ENCODE measurements at regions not wholly inside any gene's neighbourhood (a gene's known extent, or its start where the extent isn't known, plus 50 kb on each side); places are given as distances from the start of the nearest gene placed in this dataset.
"Not testable (repeated sequence)": the region's sequence is repeated elsewhere in the genome, so short reads cannot be mapped to it uniquely, and the experiment has no call there.

- DNase-seq (ENCODE audit: extremely low read depth in 1 of 2, low read depth in 1 of 2): not testable (repeated sequence)
Observed at GRCh38 chr14:38600572-38600971, 344.7 kb upstream of the CLEC14A start.

DNA sequence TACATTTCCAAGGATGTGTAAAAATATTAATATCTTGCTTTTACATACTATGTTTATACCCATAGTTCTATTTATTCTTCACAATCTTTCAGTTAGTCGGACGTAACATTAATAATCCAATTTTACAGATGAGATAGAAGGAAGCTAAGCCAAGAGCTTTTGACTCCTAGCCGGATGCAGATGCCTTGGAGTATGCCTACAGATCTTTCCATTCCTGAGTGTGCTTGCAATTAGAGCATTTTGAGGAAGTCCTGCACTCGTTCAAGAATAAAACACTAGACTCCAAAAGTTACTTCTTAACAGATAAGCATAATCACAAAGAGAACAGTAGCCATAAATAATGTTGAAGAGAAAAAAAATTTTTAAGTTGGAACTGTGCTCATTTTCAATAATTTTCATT lies 337.6 kb upstream of the CLEC14A start:
- no peak for DNase-seq (ENCODE audit: extremely low read depth in 1 of 2, low read depth in 1 of 2)

- no peak for DNase-seq (ENCODE audit: extremely low read depth in 1 of 2, low read depth in 1 of 2)
Observed at GRCh38 chr14:38592764-38593442, 337.0 kb upstream of the CLEC14A start.

- DNase-seq (ENCODE audit: extremely low read depth in 1 of 2, low read depth in 1 of 2): no peak
Observed at GRCh38 chr14:38589747-38590350, 334.0 kb upstream of the CLEC14A start.

- no peak for DNase-seq (ENCODE audit: extremely low read depth in 1 of 2, low read depth in 1 of 2)
Observed at GRCh38 chr14:38583471-38583870, 327.6 kb upstream of the CLEC14A start.

- no peak for DNase-seq (ENCODE audit: extremely low read depth in 1 of 2, low read depth in 1 of 2)
Observed at GRCh38 chr14:38578278-38578681, 322.4 kb upstream of the CLEC14A start.

DNA sequence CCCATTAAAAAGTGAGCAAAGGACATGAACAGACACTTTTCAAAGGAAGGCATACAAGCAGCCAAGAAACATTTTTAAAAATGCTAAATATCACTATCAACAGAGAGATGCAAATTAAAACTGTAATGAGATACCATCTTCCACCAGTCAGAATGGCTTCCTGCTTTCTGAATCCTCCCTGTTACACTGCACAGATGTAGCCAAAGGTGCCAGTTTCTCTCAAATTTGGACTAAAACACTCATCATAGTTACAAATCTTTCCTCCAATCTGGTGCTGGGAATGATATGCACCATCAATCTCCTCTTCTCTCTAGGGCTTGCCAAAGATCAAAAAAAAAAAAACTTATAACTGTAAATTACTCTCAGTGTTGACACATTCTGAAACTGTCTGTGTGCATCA lies 311.8 kb upstream of the CLEC14A start:
- no peak for DNase-seq (ENCODE audit: extremely low read depth in 1 of 2, low read depth in 1 of 2)

- no peak for DNase-seq (ENCODE audit: extremely low read depth in 1 of 2, low read depth in 1 of 2)
Observed at GRCh38 chr14:38561657-38562056, 305.8 kb upstream of the CLEC14A start.

- no peak for DNase-seq (ENCODE audit: extremely low read depth in 1 of 2, low read depth in 1 of 2)
Observed at GRCh38 chr14:38559711-38560110, 303.8 kb upstream of the CLEC14A start.

DNA sequence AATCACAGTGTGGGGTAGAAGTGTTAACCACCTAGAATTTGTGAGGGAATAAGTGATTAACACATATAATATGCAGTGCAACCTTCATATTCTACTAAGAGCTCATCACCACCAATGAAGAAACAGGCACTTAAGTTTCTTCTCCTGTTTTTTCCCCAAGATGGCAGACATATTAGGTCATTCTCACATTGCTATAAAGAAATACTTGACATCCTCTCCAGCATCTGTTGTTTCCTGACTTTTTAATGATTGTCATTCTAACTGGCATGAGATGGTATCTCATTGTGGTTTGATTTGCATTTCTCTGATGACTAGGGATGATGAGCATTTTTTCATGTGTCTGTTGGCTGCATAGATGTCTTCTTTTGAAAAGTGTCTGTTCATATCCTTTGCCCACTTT lies 301.5 kb upstream of the CLEC14A start:
- not testable (repeated sequence) for DNase-seq (ENCODE audit: extremely low read depth in 1 of 2, low read depth in 1 of 2)

DNA sequence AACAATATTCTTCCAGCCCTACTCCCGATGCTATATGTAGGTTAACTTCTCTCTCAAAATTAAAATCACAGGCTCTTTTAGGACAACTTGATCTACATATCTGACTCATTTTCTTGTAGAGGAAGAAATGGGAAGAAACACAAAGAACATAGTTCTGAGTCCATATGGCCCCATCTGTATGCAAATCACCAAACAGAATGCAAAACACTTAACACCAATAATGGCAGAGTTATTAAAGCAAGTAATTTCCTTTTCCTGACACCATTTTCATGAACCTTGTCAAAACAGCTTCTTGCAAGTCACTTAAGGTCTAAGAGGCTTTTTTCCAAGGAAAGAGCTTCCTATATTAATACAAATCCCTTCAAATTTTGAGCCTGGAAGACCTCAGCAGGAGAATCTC lies 300.4 kb upstream of the CLEC14A start:
- DNase-seq (ENCODE audit: extremely low read depth in 1 of 2, low read depth in 1 of 2): no peak

DNA sequence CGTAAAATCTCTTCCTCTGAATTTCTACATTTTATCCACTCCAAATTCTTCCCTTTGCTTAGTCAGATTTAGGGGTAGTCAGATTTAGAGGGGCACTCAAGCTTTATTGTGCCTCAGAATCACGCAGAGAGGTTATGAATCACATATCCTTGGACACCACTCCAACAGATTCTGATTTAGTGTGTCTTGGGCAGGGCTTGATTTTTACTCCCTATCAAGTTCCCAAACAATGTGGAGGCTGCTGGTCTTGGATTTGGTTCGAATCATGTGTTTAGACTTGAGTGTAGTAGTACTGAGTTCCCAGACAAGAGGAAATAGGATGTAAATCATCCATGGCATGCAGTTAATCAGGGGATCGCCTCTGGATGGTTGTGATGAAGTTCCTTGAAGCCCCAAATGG lies 298.1 kb upstream of the CLEC14A start:
- DNase-seq (ENCODE audit: extremely low read depth in 1 of 2, low read depth in 1 of 2): no peak

DNA sequence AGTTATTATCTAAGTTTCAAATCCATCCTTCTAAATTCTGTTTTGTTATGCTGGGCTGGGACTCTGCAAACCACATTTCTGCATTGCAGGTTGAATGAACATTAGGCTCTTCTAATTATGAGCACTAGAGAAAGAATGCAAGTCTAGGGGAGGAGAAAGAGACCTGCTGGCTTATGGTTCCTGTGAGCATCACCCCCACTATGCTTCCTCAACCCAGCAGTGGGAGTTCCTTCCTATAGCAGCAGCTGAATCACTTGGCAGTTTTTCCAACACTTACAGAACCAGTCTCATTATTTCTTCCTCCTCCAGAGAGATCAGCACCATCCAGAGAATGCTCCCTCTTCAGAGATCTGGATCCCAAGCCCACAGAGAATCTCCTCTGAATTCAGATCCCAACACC lies 297.7 kb upstream of the CLEC14A start:
- no peak for DNase-seq (ENCODE audit: extremely low read depth in 1 of 2, low read depth in 1 of 2)

DNA sequence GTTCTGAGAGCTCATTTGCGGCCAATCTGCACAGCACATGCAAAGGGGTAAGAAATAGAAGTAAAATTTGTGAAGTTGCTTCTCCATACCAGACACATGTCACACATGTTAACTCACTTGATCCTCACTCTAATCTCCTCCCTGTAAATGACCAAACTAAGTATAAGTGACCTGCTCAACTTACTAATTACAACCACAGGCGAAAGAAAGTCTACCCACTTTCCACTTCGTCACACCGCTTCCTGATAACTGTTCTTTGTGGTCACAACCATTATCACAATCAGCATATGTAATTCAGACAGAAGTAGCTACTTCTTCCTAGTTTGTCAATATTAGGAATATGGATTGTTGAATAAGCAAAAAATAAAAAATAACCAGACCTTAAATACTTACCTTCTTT lies 293.7 kb upstream of the CLEC14A start:
- DNase-seq (ENCODE audit: extremely low read depth in 1 of 2, low read depth in 1 of 2): no peak

DNA sequence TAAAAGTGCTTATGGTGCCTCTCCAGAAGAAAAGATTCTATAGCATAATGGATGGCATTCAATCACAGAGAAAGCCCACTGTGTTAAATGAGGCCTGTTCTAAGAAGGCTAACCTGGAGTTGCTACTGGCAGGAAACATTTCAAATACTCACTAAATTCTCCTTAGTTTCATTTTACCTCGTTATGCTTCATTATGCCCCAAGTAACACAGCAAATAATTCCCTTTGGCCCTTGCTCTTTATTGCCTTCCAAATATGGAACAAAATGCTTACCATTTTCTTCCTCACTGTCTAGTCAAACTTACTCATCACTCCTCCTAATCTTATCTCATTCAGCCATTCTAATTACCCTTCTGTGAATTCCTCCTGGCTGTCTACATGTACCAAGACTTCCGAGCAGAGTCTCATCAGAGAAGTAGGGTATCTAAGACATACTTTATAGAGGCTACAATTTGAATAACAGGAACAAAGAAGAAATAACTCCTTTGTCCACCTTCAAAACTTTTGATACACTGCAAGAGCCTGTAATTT lies 292.1 kb upstream of the CLEC14A start:
- DNase-seq (ENCODE audit: extremely low read depth in 1 of 2, low read depth in 1 of 2): no peak

DNA sequence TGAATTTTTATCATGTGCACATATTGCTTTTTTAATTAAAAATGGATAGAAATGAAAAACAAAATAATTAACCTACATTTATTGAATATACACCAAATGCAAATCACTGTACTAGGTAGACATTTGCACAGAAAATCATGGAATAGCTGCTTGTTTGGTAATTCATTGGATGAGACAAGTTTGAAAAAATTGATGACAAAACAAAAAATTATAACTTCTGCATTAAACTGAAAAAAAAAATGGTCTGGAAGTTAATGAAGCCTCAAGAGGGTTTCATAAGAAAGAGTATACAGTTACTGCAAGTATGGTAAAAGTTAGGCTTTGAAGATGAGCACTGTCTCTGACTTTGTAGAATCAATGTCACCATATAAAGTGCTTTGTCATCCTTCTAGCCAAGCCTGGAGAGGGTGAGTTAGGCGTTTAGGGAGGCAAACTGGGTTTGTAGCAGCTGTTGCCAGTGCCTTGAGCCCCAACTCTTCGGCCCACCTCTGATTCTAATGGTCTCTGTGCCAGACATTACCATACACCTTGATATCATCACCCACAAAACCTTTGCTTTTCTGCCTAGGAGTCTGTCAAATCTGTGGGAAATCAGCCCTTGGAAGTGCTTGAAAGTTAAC lies 291.1 kb upstream of the CLEC14A start:
- no peak for DNase-seq (ENCODE audit: extremely low read depth in 1 of 2, low read depth in 1 of 2)

GRCh38 chr14:38544776-38545175 lies 288.9 kb upstream of the CLEC14A start:
- DNase-seq (ENCODE audit: extremely low read depth in 1 of 2, low read depth in 1 of 2): no peak

GRCh38 chr14:38543851-38544250 lies 288.0 kb upstream of the CLEC14A start:
- not testable (repeated sequence) for DNase-seq (ENCODE audit: extremely low read depth in 1 of 2, low read depth in 1 of 2)

DNA sequence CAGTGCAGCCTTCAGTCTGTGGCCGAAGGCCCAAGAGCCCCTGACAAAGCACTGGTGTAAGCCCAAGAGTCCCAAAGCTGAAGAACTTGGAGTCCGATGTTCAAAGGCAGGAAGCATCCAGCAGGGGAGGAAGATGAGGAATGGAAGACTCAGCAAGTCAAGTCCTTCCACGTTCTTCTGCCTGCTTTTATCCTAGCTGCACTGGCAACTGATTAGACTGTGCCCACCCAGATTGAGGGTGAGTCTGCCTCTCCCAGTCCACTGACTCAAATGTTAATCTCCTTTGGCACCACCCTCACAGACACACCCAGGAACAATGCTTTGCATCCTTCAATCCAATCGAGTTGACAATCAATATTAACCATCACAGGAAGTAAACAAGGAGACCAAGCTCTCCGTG lies 282.2 kb upstream of the CLEC14A start:
- not testable (repeated sequence) for DNase-seq (ENCODE audit: extremely low read depth in 1 of 2, low read depth in 1 of 2)

- DNase-seq (ENCODE audit: extremely low read depth in 1 of 2, low read depth in 1 of 2): no peak
Observed at GRCh38 chr14:38536376-38537038, 280.6 kb upstream of the CLEC14A start.

DNA sequence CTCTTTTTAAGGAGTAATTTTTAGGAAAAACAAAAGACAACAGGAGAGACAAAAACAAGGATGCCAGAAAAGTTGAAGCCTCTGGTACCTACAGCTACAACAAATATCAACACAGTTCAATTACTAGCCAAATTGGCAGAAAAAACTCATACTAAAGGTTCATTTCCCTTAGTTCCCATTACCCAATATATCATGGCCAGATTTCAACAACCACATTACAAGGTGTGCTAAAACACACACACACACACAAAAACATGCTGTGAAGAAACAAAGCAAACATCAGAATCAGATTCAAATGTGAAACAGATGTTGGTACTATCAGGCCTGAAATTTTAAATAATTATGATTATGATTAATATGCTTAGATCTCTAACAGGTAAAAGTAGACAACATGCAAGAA lies 272.7 kb upstream of the CLEC14A start:
- DNase-seq (ENCODE audit: extremely low read depth in 1 of 2, low read depth in 1 of 2): no peak

DNA sequence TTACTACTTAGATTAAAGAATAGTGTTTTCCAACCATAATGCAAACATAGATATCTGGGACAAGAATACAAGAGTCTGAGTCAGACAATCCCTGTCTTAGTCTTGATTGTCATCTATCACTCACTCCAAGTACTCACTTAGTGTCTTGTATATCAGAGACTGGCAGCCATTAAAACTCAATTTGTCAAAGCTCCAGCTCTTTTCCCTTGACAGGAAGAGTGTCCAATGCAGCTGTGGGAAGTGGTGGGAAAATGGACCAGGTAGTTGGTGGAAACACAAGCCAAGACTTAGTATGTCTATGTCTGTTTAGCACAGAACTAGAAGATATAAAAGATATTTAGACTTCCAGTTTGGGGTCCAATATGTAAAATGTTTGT lies 271.6 kb upstream of the CLEC14A start:
- no peak for DNase-seq (ENCODE audit: extremely low read depth in 1 of 2, low read depth in 1 of 2)
